Adrenal gland (tissue), 9 donors: ENCODE measurements at regions not wholly inside any gene's neighbourhood (a gene's known extent, or its start where the extent isn't known, plus 50 kb on each side); places are given as distances from the start of the nearest gene placed in this dataset.

Experiments
- DNase-seq, 7 donors: peaks; one replicate each; pipeline ENCODE4 v3.0.0-alpha.2; 2019 to 2020
- H3K27ac ChIP-seq, 5 donors: fragments of 200-600 bp; sonication (generic) in 4 of 5; 1 replicate in 3 of 5; 2 replicates in 2 of 5; pipeline versions ENCODE4 v1.5.1 to v1.8.0; 2016 to 2020; ENCODE audit warnings: mild to moderate bottlenecking in 1 of 5
- H3K27me3 ChIP-seq: fragments of 200-600 bp; 2 replicates; pipeline ENCODE4 v1.8.0; 2021
- H3K36me3 ChIP-seq, 2 donors: fragments of 200-600 bp; replicated peaks in 1 of 2; 1 replicate in 1 of 2; 2 replicates in 1 of 2; pipeline versions ENCODE4 v1.5.1 to v1.8.0; 2018 to 2022
- H3K4me1 ChIP-seq, 2 donors: fragments of 200-600 bp; replicated peaks in 1 of 2; 1 replicate in 1 of 2; 2 replicates in 1 of 2; pipeline versions ENCODE4 v1.5.1 to v1.8.0; 2018 to 2021
- H3K4me3 ChIP-seq, 4 donors: fragments of 200-600 bp; sonication (generic) in 3 of 4; one replicate each; pipeline ENCODE4 v1.5.1; 2016 to 2018
- H3K9me3 ChIP-seq, 3 donors: fragments of 200-600 bp; sonication (generic) in 1 of 3; replicated peaks in 1 of 3; 1 replicate in 2 of 3; 2 replicates in 1 of 3; pipeline versions ENCODE4 v1.5.1 to v1.8.0; 2016 to 2021
- CTCF ChIP-seq, 6 experiments: fragments of 450-650 bp in 4 of 6; fragments of 200-600 bp in 2 of 6; sonication (generic) in 1 of 6; IDR thresholded peaks; 1 replicate in 5 of 6; 2 replicates in 1 of 6; pipeline versions ENCODE4 v1.5.1 to v1.8.0; 2016 to 2021; ENCODE audit warnings: antibody characterized with exemption in 6 of 6, mild to moderate bottlenecking in 2 of 6, moderate library complexity in 1 of 6
- POLR2A ChIP-seq, 2 donors: fragments of 450-650 bp; IDR thresholded peaks; one replicate each; pipeline ENCODE4 v1.6.1; 2017; ENCODE audit warnings: antibody characterized with exemption in 2 of 2, mild to moderate bottlenecking in 2 of 2, moderate library complexity in 1 of 2
- WGBS, 4 donors: extraction: QIAGEN DNeasy Blood & Tissue Kit in 2 of 4; methylation state at CpG; one replicate each; pipeline versions ENCODE4 v1.1.5 to v1.1.7; 2013 to 2017; 5-methylcytosine and 5-hydroxymethylcytosine counted together
- intact Hi-C, 2 donors: fragments of 100-400 bp; cut with DNase I; formaldehyde crosslinking; loops; one replicate each; pipeline versions ENCODE4 v1.14.1 to v1.15.0; 2022 to 2023
- donor health status: healthy with polysubstance abuse.
- donor health status: Bipolar disorder and iron deficiency.
- donor health status: DM: yes; HTN: yes; CAD: no.
- donor health status: DM: no; HTN: no; CAD: no.
- donor health status: DM: no; HTN: no; CAD: no.

- no peak overlapping the region for H3K27ac ChIP-seq
- no peak for TF ChIP-seq CTCF (IDR thresholded peaks at IDR 0.05)
- no peaks in the 10 kb centered on the region for H3K9me3 ChIP-seq
- H3K4me1 ChIP-seq = no peaks in the 10 kb centered on the region
- no peak for DNase-seq
- no peaks in the 10 kb centered on the region for H3K36me3 ChIP-seq
- H3K4me3 ChIP-seq = no peak overlapping the region
- H3K27me3 ChIP-seq = no peaks in the 10 kb centered on the region
- intact Hi-C loops = no loop called here
Observed at GRCh38 chrX:122268353-122268752, 915.7 kb upstream of the GRIA3 start.

GRCh38 chrX:122269243-122269781 lies 914.8 kb upstream of the GRIA3 start:
- intact Hi-C loops = no loop called here
- H3K27ac ChIP-seq = no peak overlapping the region
- no peaks in the 10 kb centered on the region for H3K36me3 ChIP-seq
- no peaks in the 10 kb centered on the region for H3K9me3 ChIP-seq
- DNase-seq = no peak
- no peaks in the 10 kb centered on the region for H3K4me1 ChIP-seq
- no peaks in the 10 kb centered on the region for H3K27me3 ChIP-seq
- TF ChIP-seq CTCF (IDR thresholded peaks at IDR 0.05) (no peak), POLR2A (IDR thresholded peaks at IDR 0.05) (no peak)
- H3K4me3 ChIP-seq = no peak overlapping the region

GRCh38 chrX:122270809-122271494 lies 913.1 kb upstream of the GRIA3 start:
- no peaks in the 10 kb centered on the region for H3K4me1 ChIP-seq
- no peak overlapping the region for H3K4me3 ChIP-seq
- no peaks in the 10 kb centered on the region for H3K36me3 ChIP-seq
- intact Hi-C loops = no loop called here
- DNase-seq = no peak
- H3K27ac ChIP-seq = no peak overlapping the region
- whole genome bisulfite sequencing, 4 donors = 76 to 88% (median 82%) methylated on average over 7 of the region's 7 CpGs
- TF ChIP-seq CTCF (IDR thresholded peaks at IDR 0.05) (no peak), POLR2A (IDR thresholded peaks at IDR 0.05) (no peak)
- H3K9me3 ChIP-seq = no peaks in the 10 kb centered on the region
- H3K27me3 ChIP-seq = no peaks in the 10 kb centered on the region

GRCh38 chrX:122272011-122272410 lies 912.1 kb upstream of the GRIA3 start:
- intact Hi-C loops = no loop called here
- DNase-seq = no peak
- no peaks in the 10 kb centered on the region for H3K36me3 ChIP-seq

More at GRCh38 chrX:122272011-122272410, 912.1 kb upstream of the GRIA3 start:
- no peak overlapping the region for H3K4me3 ChIP-seq
- TF ChIP-seq POLR2A (IDR thresholded peaks at IDR 0.05) (no peak), CTCF (IDR thresholded peaks at IDR 0.05) (no peak)
- no peaks in the 10 kb centered on the region for H3K4me1 ChIP-seq
- no peaks in the 10 kb centered on the region for H3K9me3 ChIP-seq
- no peaks in the 10 kb centered on the region for H3K27me3 ChIP-seq
- H3K27ac ChIP-seq = no peak overlapping the region
- 48 to 83% (median 62%) methylated on average over 1 of the region's 1 CpG for WGBS, 4 donors
